C4-2B (cell line): ENCODE measurements at regions not wholly inside any gene's neighbourhood (a gene's known extent, or its start where the extent isn't known, plus 50 kb on each side); places are given as distances from the start of the nearest gene placed in this dataset.

ENCODE experiments used
- CTCF ChIP-seq: fragments of 450-650 bp; conservative IDR thresholded peaks from 2 replicates; pipeline ENCODE4 v1.5.1; 2017; ENCODE audit warnings: mild to moderate bottlenecking
- ZFX ChIP-seq: fragments of 450-650 bp; IDR thresholded peaks from 2 replicates; pipeline ENCODE4 v1.6.1; 2017

- TF ChIP-seq CTCF: no peak
- no peak for TF ChIP-seq ZFX
These were observed 62.3 kb upstream of the DPYD start for GRCh38 chr1:97983126-97983525.
